ENCODE measurements at regions not wholly inside any gene's neighbourhood (a gene's known extent, or its start where the extent isn't known, plus 50 kb on each side); places are given as distances from the start of the nearest gene placed in this dataset.

GRCh38 chr6:119540417-119540816, 190.9 kb upstream of the MAN1A1 start:
- TF ChIP-seq CTCF (conservative IDR thresholded peaks at IDR 0.05; ENCODE audit: low read depth, low read length) (no peak), MAFK (IDR thresholded peaks at IDR 0.05; ENCODE audit: low read depth, low read length) (no peak), USF2 (IDR thresholded peaks at IDR 0.05; ENCODE audit: low read depth, low read length) (no peak)

Data from IMR-90 (cell line).